ENCODE measurements at regions not wholly inside any gene's neighbourhood (a gene's known extent, or its start where the extent isn't known, plus 50 kb on each side); places are given as distances from the start of the nearest gene placed in this dataset.

GRCh38 chr2:195596840-195597239, 60.2 kb upstream of the SLC39A10 start:
- TF ChIP-seq CTCF (IDR thresholded peaks at IDR 0.05) (no peak), POLR2A (IDR thresholded peaks at IDR 0.05) (no peak)

All from suprapubic skin (tissue), 3 donors.